ENCODE measurements at regions not wholly inside any gene's neighbourhood (a gene's known extent, or its start where the extent isn't known, plus 50 kb on each side); places are given as distances from the start of the nearest gene placed in this dataset.

DNA sequence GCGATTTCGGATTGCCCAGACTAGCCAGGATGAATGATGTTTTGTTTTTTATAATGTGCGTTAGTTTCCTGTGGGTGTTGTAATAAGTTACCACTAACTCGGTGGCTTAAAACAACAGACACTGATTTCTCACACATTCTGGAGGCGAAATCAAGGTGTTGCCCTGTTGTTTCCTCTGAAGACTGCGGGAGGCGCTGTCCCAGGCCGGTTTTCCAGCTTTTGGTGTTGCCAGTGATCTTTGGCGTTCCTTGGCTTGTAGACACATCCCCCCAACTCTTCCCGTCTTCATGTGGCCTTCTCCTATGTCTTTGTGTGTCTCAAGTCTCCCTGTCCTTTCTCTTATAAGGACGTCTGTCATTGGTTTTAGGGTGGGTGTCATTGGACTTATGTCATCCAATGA, 267.7 kb downstream of the AACS start:
- TF ChIP-seq CTCF (IDR thresholded peaks at IDR 0.05; ENCODE audit: insufficient read depth, low read length, poor library complexity, severe bottlenecking) = peak; percentile 20
- no peak for TF ChIP-seq EZH2phosphoT487 (conservative IDR thresholded peaks at IDR 0.05; ENCODE audit: low read length)
